NCI-H510A (cell line): ENCODE measurements at regions not wholly inside any gene's neighbourhood (a gene's known extent, or its start where the extent isn't known, plus 50 kb on each side); places are given as distances from the start of the nearest gene placed in this dataset.
"Not testable (repeated sequence)": the region's sequence is repeated elsewhere in the genome, so short reads cannot be mapped to it uniquely, and the experiment has no call there.

Source experiments
- DNase-seq: peaks from one replicate; lab custom pipeline; 2025; lab: John Stamatoyannopoulos, UW

- DNase-seq, result no peak
Measured at GRCh38 chr2:106257830-106258229, 63.7 kb upstream of the UXS1 start.

GRCh38 chr2:106257135-106257534, 63.0 kb upstream of the UXS1 start:
- DNase-seq, result no peak

GRCh38 chr2:106249157-106249828, 55.2 kb upstream of the UXS1 start:
- not testable (repeated sequence) for DNase-seq

GRCh38 chr2:106248548-106249151, 54.5 kb upstream of the UXS1 start:
- DNase-seq, result not testable (repeated sequence)
